Retinal pigment epithelial cell (primary cell): ENCODE measurements at regions not wholly inside any gene's neighbourhood (a gene's known extent, or its start where the extent isn't known, plus 50 kb on each side); places are given as distances from the start of the nearest gene placed in this dataset.

Source experiments
- DNase-seq: peaks from one replicate; pipeline ENCODE4 v3.0.0-alpha.2; 2010; ENCODE audit warnings: low read depth
- H3K4me3 ChIP-seq: 2 replicates; pipeline ENCODE4 v1.5.1; 2011; ENCODE audit warnings: mild to moderate bottlenecking, low read length, control low read depth, moderate library complexity
- CTCF ChIP-seq: conservative IDR thresholded peaks from 2 replicates; pipeline ENCODE4 v1.5.1; 2011; ENCODE audit warnings: low read depth, low read length, control low read depth, inconsistent platforms

DNA sequence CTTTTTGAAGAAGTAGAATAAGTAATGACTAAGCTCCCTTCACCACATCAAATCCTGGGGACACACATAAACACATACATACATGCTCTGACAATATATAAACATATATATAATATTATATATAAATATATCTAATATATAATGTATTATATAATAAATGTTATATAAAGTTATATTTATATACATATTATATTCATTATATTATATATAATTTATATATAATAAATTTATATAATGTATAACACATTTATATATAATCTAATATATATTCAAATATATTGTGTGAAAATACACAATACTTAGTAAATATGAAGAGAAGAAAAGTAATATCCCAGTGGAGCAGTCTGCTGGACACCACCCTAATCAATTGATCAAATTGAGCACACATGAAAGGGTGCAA, 2177.9 kb upstream of the CELF4 start:
- no peak overlapping the region for H3K4me3 ChIP-seq
- DNase-seq = no peak
- no peak for TF ChIP-seq CTCF

DNA sequence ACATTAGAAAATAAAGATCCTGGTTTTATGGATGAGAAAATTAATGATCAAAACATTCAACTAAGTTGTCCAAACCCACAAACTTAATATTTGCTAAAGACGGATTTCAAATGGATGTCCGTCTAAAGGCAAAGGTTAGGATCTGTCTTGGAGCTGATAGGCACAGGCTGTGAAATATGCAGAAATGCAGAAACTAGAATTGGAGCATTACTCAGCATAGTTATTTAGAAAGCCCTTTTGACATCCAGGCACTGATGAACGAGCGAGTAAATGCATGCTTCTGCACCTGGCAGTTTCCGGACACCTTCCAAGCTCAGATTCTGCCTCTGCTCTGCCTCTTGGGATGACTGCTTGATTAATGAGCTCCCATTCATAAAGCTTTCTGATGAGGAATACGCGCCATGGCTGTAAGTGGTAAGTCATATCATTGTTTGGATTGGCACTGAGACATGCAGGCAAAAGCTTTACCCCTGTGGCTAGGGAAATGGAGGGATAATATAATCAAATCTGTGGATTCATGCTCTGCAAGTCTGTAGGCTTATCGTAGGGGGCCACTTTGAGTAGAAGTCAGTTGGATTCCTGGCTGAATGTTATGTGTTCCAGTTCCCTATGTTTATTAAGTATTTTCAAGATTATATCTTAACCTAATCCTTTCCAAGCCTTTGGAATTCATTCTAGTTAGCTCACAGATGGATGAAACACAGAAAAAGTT, 2176.3 kb upstream of the CELF4 start:
- no peak overlapping the region for H3K4me3 ChIP-seq
- no peak for TF ChIP-seq CTCF
- peak; percentile 55 for DNase-seq

DNA sequence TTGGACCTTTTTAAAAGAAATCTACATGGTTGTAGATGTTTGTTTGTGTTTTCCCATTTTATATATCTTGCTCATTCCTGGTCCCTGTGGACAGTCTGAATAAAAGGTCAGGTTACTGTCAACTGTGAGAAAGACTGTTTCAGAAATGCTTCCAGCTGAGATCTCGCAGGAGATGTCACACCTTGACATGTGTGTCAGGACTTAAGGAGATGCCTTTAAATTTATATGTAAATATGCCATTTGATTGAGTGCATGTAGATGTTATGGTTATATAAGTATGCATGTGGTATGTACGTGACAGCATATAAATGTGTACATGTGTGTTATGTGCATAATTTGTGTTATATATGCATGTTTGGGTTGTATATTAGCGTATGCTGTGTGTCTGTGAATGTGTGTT, 2172.3 kb upstream of the CELF4 start:
- no peak overlapping the region for H3K4me3 ChIP-seq
- no peak for DNase-seq
- TF ChIP-seq CTCF = no peak

DNA sequence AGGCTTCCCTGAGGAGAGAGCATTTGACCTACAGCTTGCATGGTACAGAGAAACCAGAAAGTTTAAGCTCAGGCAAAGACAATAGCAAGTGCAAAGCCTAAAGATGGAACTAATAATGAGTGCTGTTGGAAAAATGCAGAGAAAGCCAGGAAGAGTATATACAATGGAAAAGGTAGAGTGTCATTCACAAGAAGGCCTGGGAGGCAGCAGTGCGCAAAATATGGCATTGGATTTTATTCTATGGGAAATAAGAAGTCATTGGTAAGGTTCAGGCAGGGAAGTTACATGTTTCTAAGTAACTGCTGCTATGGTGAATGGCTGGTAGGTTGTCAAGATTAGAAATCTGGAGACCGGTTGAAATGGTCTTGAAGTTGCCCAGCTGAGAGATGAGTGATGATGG, 2167.3 kb upstream of the CELF4 start:
- no peak overlapping the region for H3K4me3 ChIP-seq
- TF ChIP-seq CTCF = peak; percentile 12
- DNase-seq = no peak

DNA sequence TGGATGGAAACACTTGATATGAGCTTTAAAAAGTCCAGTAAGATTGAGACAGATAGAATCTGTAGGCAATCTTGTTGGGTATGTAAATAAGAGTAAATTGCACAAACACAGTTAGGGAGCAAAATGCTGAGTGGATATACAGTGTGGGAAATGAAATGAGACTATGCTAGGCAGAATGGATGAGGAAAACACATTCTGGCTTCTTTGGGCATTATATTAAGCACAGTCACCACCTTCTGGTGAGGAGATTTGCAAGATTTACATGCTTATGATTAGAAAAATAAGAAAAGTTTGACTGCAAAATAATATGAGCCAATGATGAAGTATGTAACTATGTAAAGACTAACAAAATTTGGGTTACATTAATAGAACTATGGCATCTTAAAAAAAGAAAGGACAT, 2165.0 kb upstream of the CELF4 start:
- no peak for DNase-seq
- TF ChIP-seq CTCF = no peak
- no peak overlapping the region for H3K4me3 ChIP-seq

- no peak for TF ChIP-seq CTCF
- peak; percentile 3 for DNase-seq
- H3K4me3 ChIP-seq = no peak overlapping the region
Observed at GRCh38 chr18:39724652-39725051, 2159.1 kb upstream of the CELF4 start.

DNA sequence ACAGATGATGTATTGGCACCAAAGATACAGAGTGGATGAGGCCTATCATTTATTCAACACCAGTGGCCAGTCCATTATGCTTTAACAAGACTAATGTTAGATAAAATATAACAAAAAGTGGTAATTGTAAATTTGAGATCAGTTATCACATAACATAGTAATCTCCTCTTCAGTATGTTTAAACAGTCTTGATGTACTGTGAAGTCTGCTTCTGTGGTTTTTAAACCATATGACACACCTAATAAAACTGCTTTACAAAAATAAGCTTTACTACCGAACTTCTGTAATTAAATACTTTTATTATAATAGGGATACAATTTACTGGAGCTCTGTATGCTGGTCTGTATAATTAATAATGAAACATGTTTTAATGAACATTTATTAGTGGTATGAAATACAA, 2156.1 kb upstream of the CELF4 start:
- no peak overlapping the region for H3K4me3 ChIP-seq
- no peak for DNase-seq
- TF ChIP-seq CTCF = no peak
